GM21515 (cell line): ENCODE measurements at regions not wholly inside any gene's neighbourhood (a gene's known extent, or its start where the extent isn't known, plus 50 kb on each side); places are given as distances from the start of the nearest gene placed in this dataset.

Experiments
- ATAC-seq: cut with Tn5 transposase; IDR thresholded peaks from one replicate; pipeline ENCODE4 v1.9.1; 2021; ENCODE audit not compliant: unreplicated experiment

GRCh38 chr2:58669998-58670397, 428.9 kb upstream of the FANCL start:
- no peak for ATAC-seq

- no peak for ATAC-seq
Measured at GRCh38 chr2:58667137-58667774, 426.1 kb upstream of the FANCL start.

- no peak for ATAC-seq
Measured at GRCh38 chr2:58666323-58666970, 425.3 kb upstream of the FANCL start.

- ATAC-seq: no peak
Measured at GRCh38 chr2:58665154-58665553, 424.0 kb upstream of the FANCL start.

- no peak for ATAC-seq
Measured at GRCh38 chr2:58664523-58665151, 423.5 kb upstream of the FANCL start.

- no peak for ATAC-seq
Measured at GRCh38 chr2:58660046-58660445, 418.9 kb upstream of the FANCL start.

GRCh38 chr2:58655152-58655551, 414.0 kb upstream of the FANCL start:
- ATAC-seq: no peak

GRCh38 chr2:58651930-58652329, 410.8 kb upstream of the FANCL start:
- ATAC-seq: no peak

- ATAC-seq: no peak
Measured at GRCh38 chr2:58650781-58651180, 409.7 kb upstream of the FANCL start.

- no peak for ATAC-seq
Measured at GRCh38 chr2:58649756-58650155, 408.6 kb upstream of the FANCL start.

GRCh38 chr2:58645017-58645416, 403.9 kb upstream of the FANCL start:
- ATAC-seq: no peak

- no peak for ATAC-seq
Measured at GRCh38 chr2:58644451-58644850, 403.3 kb upstream of the FANCL start.

GRCh38 chr2:58641001-58641400, 399.9 kb upstream of the FANCL start:
- ATAC-seq: no peak

GRCh38 chr2:58640042-58640441, 398.9 kb upstream of the FANCL start:
- ATAC-seq: no peak

GRCh38 chr2:58638256-58638805, 397.2 kb upstream of the FANCL start:
- ATAC-seq: no peak

- ATAC-seq: no peak
Measured at GRCh38 chr2:58636872-58637271, 395.7 kb upstream of the FANCL start.

GRCh38 chr2:58635801-58636375, 394.8 kb upstream of the FANCL start:
- ATAC-seq: no peak

- ATAC-seq: no peak
Measured at GRCh38 chr2:58634653-58635370, 393.7 kb upstream of the FANCL start.

- ATAC-seq: no peak
Measured at GRCh38 chr2:58633613-58634365, 392.7 kb upstream of the FANCL start.

GRCh38 chr2:58631986-58632385, 390.9 kb upstream of the FANCL start:
- no peak for ATAC-seq
